ENCODE measurements at regions not wholly inside any gene's neighbourhood (a gene's known extent, or its start where the extent isn't known, plus 50 kb on each side); places are given as distances from the start of the nearest gene placed in this dataset.

DNA sequence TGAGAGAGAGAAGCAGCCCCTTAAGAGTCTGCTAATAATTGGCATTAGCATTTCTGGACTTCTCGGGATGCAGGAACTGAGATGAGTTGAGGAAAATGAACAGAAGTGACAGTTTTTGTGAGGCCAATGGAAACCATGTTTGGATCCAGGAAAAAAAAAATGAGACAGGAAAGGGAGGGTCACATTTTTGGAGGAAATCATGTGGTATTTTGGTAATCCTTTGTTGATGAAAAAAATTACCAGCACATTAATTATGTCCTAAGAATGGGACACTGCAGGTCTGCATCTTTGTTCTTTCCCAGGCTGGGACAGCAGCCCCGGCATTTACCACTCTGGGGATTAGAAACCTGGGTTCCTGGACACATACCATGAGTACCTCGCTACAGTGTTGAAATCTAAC lies 109.9 kb upstream of the ZFHX3 start:
- no peak for DNase-seq (ENCODE audit: low spot score)
- no peaks in the 10 kb centered on the region for H3K36me3 ChIP-seq
- H3K27ac ChIP-seq: no peak overlapping the region
- H3K9me3 ChIP-seq: peaks cover 0 to 8% of the 10 kb centered on the region in 2 donors
- TF ChIP-seq, protein P1, sequence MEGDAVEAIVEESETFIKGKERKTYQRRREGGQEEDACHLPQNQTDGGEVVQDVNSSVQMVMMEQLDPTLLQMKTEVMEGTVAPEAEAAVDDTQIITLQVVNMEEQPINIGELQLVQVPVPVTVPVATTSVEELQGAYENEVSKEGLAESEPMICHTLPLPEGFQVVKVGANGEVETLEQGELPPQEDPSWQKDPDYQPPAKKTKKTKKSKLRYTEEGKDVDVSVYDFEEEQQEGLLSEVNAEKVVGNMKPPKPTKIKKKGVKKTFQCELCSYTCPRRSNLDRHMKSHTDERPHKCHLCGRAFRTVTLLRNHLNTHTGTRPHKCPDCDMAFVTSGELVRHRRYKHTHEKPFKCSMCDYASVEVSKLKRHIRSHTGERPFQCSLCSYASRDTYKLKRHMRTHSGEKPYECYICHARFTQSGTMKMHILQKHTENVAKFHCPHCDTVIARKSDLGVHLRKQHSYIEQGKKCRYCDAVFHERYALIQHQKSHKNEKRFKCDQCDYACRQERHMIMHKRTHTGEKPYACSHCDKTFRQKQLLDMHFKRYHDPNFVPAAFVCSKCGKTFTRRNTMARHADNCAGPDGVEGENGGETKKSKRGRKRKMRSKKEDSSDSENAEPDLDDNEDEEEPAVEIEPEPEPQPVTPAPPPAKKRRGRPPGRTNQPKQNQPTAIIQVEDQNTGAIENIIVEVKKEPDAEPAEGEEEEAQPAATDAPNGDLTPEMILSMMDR (IDR thresholded peaks at IDR 0.05): no peak
- no peaks in the 10 kb centered on the region for H3K27me3 ChIP-seq
- H3K4me1 ChIP-seq: no peaks in the 10 kb centered on the region
- H3K4me3 ChIP-seq: no peak overlapping the region

DNA sequence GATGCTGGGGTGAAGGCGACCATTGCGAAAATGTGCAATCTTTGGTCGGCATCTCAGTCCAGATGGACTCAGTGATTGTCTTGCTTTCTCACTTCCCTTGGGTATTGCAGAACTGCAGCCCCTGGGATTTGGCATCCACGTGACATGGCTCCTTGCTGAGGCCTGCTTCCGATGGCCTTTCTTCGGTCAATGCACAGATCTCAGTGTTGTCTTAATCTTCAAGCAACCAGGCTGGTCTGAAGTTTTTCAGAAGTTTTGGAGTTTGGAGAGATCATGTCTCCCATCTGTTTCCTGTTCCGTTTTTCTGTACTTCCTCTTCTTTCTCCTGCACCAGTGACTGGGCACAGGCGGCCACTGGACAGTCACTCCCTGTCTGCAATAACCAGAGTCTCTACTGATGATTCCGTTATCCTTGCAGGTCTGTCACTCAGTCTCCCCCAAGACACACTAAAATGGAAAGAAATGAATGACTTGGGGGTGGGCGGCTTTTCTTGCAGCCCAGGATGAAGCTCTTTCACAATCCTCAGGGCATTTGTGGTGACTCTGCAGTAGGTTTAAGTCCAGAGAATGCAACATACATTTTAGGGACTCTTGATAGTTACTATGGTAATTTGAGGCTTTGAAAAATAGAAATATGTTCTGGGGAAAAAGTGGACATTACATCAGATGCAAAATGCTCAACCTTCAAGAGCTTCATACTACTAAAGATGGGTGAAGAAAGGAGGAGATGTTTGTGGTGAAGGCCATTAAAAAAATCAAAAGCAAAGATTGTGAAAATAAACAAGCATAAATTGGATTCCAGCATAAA lies 106.3 kb upstream of the ZFHX3 start:
- Histone ChIP-seq H3K36me3 (no peaks in the 10 kb centered on the region), H3K9me3 (peaks cover 0 to 8% of the 10 kb centered on the region in 2 donors), H3K4me1 (no peaks in the 10 kb centered on the region), H3K27me3 (no peaks in the 10 kb centered on the region), H3K4me3 (no peak overlapping the region), H3K27ac (peak overlapping the region in 1 of 2 donors; percentile 39)
- no peak for DNase-seq (ENCODE audit: low spot score)
- TF ChIP-seq, protein P1 (IDR thresholded peaks at IDR 0.05): no peak

DNA sequence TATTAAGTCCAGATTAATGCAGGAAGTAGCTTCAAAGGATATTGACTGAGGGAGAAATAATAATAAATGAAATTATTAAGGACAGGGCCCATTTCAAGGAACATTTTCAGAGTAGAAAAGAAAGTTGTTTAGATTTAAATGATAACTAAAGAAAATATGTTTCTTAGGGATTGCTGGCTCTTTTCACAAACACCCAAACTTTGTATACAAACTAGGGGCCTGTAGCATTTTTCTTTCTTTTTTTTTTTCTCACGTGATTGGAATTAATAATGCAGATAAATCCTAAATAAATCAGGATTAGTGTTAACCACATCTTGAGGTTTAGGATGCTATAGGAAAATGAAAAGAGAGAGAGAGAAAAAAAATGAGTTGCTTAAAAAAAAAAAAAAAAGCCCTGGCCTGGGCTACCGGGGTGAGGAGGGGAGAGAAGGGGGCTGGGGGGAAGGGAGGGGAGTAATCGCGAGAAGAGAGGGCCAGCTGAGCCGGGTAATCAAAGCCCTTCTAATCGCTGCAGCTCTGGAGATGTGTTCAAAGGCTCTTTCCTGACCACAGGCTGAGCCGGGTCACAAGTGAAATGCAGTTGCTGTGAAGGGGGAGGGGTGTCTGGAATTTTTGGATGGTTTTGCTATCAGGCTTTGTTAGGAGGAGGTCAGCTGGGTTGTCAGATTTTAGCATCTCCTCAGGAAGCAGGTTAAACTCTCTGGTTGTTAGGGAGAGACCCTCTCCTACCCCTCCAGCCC lies 104.6 kb upstream of the ZFHX3 start:
- TF ChIP-seq, protein P1 (IDR thresholded peaks at IDR 0.05): no peak
- no peak for DNase-seq (ENCODE audit: low spot score)
- Histone ChIP-seq H3K27me3 (no peaks in the 10 kb centered on the region), H3K4me3 (no peak overlapping the region), H3K4me1 (no peaks in the 10 kb centered on the region), H3K9me3 (no peaks in the 10 kb centered on the region), H3K36me3 (no peaks in the 10 kb centered on the region), H3K27ac (no peak overlapping the region)

DNA sequence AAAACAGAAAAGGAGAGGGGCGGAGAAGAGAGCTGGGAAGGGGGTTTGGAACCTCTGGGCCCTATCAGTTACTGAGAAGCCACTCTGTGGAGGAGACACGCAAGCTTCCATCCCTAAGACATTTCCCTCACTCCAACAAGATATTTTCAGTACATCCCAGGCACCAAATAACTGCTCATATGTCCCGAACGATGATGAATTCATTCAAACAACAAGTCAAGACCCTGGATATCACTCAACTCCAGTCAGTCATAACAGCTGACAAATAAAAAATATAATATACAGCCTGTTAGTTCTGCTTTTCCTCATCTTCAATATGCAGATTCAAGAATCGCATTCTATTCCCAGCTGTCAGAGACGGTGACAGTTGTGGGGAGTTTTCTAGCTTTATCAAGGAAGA lies 104.0 kb upstream of the ZFHX3 start:
- no peaks in the 10 kb centered on the region for H3K4me1 ChIP-seq

GRCh38 chr16:73151225-73151624 lies 103.3 kb upstream of the ZFHX3 start:
- no peaks in the 10 kb centered on the region for H3K4me1 ChIP-seq
- DNase-seq (ENCODE audit: low spot score): no peak
- no peak overlapping the region for H3K27ac ChIP-seq

More for the DNA sequence above, 104.0 kb upstream of the ZFHX3 start:
- DNase-seq (ENCODE audit: low spot score): no peak
- Histone ChIP-seq H3K36me3 (no peaks in the 10 kb centered on the region), H3K4me3 (no peak overlapping the region), H3K27me3 (no peaks in the 10 kb centered on the region), H3K27ac (no peak overlapping the region), H3K9me3 (no peaks in the 10 kb centered on the region)
- TF ChIP-seq, protein P1 (IDR thresholded peaks at IDR 0.05): no peak

More at GRCh38 chr16:73151225-73151624, 103.3 kb upstream of the ZFHX3 start:
- H3K4me3 ChIP-seq: no peak overlapping the region
- TF ChIP-seq, protein P1 (IDR thresholded peaks at IDR 0.05): no peak
- no peaks in the 10 kb centered on the region for H3K9me3 ChIP-seq
- no peaks in the 10 kb centered on the region for H3K27me3 ChIP-seq
- H3K36me3 ChIP-seq: no peaks in the 10 kb centered on the region
